Ascending aorta (tissue), 2 donors: ENCODE measurements at regions not wholly inside any gene's neighbourhood (a gene's known extent, or its start where the extent isn't known, plus 50 kb on each side); places are given as distances from the start of the nearest gene placed in this dataset.

ENCODE experiments used
- DNase-seq, 2 donors: peaks; one replicate each; pipeline ENCODE4 v3.0.0-alpha.2; 2019; ENCODE audit warnings: low spot score in 2 of 2
- H3K27ac ChIP-seq, 2 donors: fragments of 200-600 bp; sonication (generic); one replicate each; pipeline ENCODE4 v1.5.1; 2016 to 2017; ENCODE audit warnings: mild to moderate bottlenecking in 1 of 2
- H3K27me3 ChIP-seq: fragments of 200-600 bp; sonication (generic); one replicate; pipeline ENCODE4 v1.5.1; 2017
- H3K36me3 ChIP-seq, 2 donors: fragments of 200-600 bp; sonication (generic); one replicate each; pipeline ENCODE4 v1.5.1; 2016
- H3K4me1 ChIP-seq, 2 donors: fragments of 200-600 bp; sonication (generic); one replicate each; pipeline ENCODE4 v1.5.1; 2016 to 2017; ENCODE audit warnings: mild to moderate bottlenecking in 1 of 2
- H3K4me3 ChIP-seq, 2 donors: fragments of 200-600 bp; sonication (generic); one replicate each; pipeline ENCODE4 v1.5.1; 2016 to 2017; ENCODE audit warnings: mild to moderate bottlenecking in 1 of 2
- H3K9me3 ChIP-seq, 2 donors: fragments of 200-600 bp; sonication (generic); one replicate each; pipeline ENCODE4 v1.5.1; 2016
- intact Hi-C: fragments of 100-400 bp; cut with DNase I; formaldehyde crosslinking; loops from one replicate; pipeline ENCODE4 v1.15.1; 2023
- TF ChIP-seq, protein P1 (sequence below), 3 experiments: fragments of 200-600 bp in 2 of 3; fragments of 450-650 bp in 1 of 3; sonication (generic) in 2 of 3; IDR thresholded peaks; one replicate each; pipeline ENCODE4 v1.5.1; 2016 to 2019; ENCODE audit warnings: antibody characterized with exemption in 3 of 3, mild to moderate bottlenecking in 1 of 3, moderate library complexity in 1 of 3

DNA sequence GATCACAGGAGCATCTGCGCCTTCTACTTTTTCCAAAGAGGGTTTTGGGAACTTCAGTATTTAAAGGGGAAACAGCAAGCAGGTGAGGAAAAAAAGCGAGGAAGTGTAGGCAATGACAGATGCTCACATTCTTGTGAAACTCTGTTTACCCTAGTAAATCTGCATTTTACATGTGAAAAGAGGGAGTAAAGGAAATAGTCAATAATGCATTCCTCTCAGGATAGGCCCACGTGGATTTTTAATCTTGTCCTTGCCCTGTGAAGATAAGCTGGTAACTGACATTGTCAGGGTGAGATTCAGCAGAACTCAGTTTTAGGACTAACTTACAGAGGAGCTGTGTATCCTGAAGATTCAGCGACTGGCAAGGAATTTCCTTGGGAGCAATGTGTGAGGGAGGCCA is 1119.2 kb upstream of the TMEM132C start:
- Histone ChIP-seq H3K36me3 (no peaks in the 10 kb centered on the region), H3K4me3 (no peak overlapping the region), H3K4me1 (no peaks in the 10 kb centered on the region), H3K27me3 (no peaks in the 10 kb centered on the region), H3K9me3 (no peaks in the 10 kb centered on the region), H3K27ac (no peak overlapping the region)
- intact Hi-C loops = no loop called here
- TF ChIP-seq, protein P1, sequence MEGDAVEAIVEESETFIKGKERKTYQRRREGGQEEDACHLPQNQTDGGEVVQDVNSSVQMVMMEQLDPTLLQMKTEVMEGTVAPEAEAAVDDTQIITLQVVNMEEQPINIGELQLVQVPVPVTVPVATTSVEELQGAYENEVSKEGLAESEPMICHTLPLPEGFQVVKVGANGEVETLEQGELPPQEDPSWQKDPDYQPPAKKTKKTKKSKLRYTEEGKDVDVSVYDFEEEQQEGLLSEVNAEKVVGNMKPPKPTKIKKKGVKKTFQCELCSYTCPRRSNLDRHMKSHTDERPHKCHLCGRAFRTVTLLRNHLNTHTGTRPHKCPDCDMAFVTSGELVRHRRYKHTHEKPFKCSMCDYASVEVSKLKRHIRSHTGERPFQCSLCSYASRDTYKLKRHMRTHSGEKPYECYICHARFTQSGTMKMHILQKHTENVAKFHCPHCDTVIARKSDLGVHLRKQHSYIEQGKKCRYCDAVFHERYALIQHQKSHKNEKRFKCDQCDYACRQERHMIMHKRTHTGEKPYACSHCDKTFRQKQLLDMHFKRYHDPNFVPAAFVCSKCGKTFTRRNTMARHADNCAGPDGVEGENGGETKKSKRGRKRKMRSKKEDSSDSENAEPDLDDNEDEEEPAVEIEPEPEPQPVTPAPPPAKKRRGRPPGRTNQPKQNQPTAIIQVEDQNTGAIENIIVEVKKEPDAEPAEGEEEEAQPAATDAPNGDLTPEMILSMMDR (IDR thresholded peaks at IDR 0.05) = no peak
- DNase-seq = no peak

DNA sequence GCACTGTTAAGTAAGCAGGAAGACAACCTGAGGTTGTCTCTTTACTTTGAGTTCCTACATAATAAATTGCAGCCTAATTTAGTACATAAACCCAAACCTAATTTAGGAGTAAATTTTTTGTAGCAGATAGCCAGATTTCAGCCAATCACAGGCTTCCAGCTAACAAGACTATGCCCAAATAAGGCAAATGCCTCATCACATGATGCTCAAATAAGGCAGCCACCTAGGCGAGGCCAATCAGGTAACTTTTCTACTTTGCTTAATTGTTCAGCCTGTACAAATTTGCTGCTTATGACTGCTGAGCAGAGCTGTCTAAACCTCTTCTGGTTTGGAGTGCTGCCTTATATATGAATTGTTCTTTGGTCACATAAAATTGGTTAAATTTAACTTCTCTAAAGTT is 1118.7 kb upstream of the TMEM132C start:
- no peaks in the 10 kb centered on the region for H3K27me3 ChIP-seq
- H3K27ac ChIP-seq = no peak overlapping the region
- no peak for DNase-seq
- H3K36me3 ChIP-seq = no peaks in the 10 kb centered on the region
- TF ChIP-seq, protein P1 (IDR thresholded peaks at IDR 0.05) = no peak
- no peaks in the 10 kb centered on the region for H3K4me1 ChIP-seq
- H3K9me3 ChIP-seq = no peaks in the 10 kb centered on the region
- intact Hi-C loops = no loop called here
- no peak overlapping the region for H3K4me3 ChIP-seq

DNA sequence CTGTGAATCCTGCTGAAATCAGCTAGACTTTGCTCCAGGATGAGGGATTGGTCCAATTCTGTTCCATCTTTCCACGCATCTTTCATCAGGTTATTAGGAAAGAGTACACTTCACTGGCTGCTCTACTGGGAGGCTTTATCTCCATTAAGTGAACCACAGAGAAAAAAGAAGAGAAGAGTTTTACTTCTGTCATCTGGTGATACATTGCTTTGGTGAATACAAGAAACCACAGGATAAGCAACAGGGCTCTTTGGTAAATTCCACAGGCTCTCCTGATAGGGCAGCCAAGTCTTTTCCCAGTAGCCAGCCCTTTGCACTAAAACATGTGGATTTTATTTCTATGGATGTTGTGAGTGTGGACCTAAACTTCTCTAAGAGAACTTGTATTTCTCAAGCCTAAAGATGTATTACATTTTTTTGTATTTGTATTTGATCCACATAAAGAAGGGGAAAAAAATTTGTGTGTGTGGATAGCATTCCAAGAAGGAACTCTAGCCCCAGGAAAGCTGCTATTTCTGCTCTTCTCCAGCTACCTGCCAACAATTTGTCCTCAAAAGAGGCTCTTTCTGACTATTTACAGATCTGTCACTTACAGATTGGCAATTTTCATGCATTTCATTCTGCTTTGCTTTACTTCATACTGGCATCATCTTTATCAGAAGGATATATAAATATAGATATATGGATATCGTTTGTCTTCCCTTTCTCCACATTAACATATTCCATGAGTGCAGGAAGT is 1117.6 kb upstream of the TMEM132C start:
- no peaks in the 10 kb centered on the region for H3K9me3 ChIP-seq
- intact Hi-C loops = no loop called here
- H3K27me3 ChIP-seq = no peaks in the 10 kb centered on the region
- no peaks in the 10 kb centered on the region for H3K4me1 ChIP-seq
- no peak for DNase-seq
- no peaks in the 10 kb centered on the region for H3K36me3 ChIP-seq
- TF ChIP-seq, protein P1 (IDR thresholded peaks at IDR 0.05) = no peak
- H3K27ac ChIP-seq = no peak overlapping the region
- H3K4me3 ChIP-seq = no peak overlapping the region

DNA sequence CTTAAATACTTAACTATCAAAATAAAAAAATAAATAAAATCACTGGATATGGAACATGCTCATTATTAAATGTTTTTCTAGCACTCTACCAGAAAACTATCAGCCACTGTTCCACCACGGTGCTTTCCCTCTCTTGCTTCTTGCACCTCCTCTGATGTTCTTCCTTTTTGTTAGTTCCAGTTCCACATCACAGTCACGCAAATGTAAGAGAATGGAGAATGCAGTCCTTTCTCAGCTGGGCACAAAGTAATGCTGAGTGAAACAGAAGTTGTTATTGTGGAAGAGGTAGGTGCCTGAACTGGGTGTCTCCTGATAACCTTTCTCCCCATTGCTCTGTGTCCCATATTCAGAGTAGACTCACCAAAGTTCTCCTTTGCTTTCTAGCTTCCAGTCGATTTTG is 1116.9 kb upstream of the TMEM132C start:
- DNase-seq = no peak
- Histone ChIP-seq H3K36me3 (no peaks in the 10 kb centered on the region), H3K9me3 (no peaks in the 10 kb centered on the region), H3K4me1 (no peaks in the 10 kb centered on the region), H3K27me3 (no peaks in the 10 kb centered on the region), H3K27ac (no peak overlapping the region), H3K4me3 (no peak overlapping the region)
- TF ChIP-seq, protein P1 (IDR thresholded peaks at IDR 0.05) = no peak
- intact Hi-C loops = no loop called here

DNA sequence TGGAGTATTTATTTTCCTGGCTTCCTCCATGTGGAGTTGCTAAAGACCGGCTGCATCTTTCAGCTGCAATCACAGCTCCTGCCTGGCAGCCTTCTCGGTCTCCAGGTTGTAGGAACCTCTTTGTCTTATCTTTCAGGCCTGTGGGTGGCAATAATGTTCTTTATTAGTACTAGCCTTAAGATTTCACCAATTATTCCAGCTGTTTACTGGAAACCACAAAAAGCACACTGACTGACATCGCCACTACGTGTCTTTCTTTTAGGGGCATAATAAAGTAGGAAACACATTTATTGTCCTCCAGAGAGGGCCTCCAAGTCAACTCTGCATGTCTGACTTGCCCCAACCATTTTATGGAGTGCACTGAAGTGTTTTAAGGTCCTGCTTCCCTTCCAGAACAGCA is 1116.5 kb upstream of the TMEM132C start:
- DNase-seq = no peak
- Histone ChIP-seq H3K4me1 (no peaks in the 10 kb centered on the region), H3K36me3 (no peaks in the 10 kb centered on the region), H3K4me3 (no peak overlapping the region), H3K27ac (no peak overlapping the region), H3K9me3 (no peaks in the 10 kb centered on the region), H3K27me3 (no peaks in the 10 kb centered on the region)
- TF ChIP-seq, protein P1 (IDR thresholded peaks at IDR 0.05) = no peak
- intact Hi-C loops = no loop called here

DNA sequence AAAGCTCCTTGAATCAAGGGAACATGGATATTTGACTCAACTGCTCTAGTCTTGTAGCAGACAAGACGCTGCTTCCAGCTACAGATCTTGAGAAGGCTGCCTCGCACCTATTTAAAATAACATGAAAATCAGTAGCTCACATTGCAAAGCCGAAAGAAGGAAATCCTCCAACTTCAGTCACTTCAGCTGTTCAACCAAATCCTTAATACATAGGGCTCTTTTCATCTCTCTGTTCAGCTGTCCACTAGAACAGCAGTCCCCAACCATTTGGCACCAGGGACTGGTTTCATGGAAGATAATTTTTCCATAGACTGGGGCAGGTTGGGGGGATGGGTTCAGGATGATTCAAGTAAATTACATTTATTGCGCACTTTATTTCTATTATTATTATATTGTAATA is 1116.0 kb upstream of the TMEM132C start:
- Histone ChIP-seq H3K27me3 (no peaks in the 10 kb centered on the region), H3K4me3 (no peak overlapping the region), H3K36me3 (no peaks in the 10 kb centered on the region), H3K9me3 (no peaks in the 10 kb centered on the region), H3K4me1 (no peaks in the 10 kb centered on the region), H3K27ac (no peak overlapping the region)
- no peak for DNase-seq
- intact Hi-C loops = no loop called here
- TF ChIP-seq, protein P1 (IDR thresholded peaks at IDR 0.05) = no peak
